Ammon's horn (tissue), 1 donor: ENCODE measurements at regions not wholly inside any gene's neighbourhood (a gene's known extent, or its start where the extent isn't known, plus 50 kb on each side); places are given as distances from the start of the nearest gene placed in this dataset.

Source experiments
- DNase-seq: peaks from one replicate; pipeline ENCODE4 v3.0.0-alpha.2; 2016; ENCODE audit warnings: low spot score

DNA sequence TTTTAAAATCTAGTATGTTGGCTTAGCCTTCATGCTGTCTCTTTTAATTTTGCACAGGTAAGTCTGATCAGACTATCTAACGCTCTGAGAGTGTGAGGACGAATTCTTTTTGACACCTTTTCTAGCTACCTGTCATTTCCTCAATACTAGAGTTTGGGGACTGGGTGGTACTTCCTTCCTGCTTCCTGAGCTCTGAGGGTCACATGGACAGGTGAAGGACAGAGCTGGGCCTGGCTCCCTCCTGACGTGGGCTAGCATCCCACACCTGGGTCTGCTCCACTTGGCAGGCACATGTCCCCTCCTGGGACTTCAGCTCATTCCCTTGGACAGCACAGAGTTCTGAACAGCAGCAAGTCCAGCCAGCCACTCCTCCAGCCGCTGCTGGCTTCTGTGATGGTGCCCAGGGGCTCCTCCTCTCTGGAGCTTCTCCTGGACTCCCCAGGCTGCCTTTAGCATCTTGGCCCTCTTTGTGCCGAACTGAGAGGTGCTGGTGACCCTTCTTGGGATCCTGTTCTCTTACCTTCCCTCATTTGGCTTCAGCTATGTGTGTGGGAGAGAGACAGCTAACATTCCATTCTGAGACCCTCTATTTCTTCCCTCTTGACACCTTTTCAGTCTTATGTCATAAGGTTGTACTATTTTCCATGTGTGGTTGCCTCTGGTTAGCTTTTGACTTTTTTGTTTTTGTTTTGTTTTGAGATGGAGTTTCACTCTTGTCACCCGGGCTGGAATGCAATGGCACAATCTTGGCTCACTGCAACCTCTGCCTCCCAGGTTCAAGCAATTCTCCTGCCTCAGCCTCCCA lies 106.9 kb downstream of the B3GNT2 start:
- no peak for DNase-seq

DNA sequence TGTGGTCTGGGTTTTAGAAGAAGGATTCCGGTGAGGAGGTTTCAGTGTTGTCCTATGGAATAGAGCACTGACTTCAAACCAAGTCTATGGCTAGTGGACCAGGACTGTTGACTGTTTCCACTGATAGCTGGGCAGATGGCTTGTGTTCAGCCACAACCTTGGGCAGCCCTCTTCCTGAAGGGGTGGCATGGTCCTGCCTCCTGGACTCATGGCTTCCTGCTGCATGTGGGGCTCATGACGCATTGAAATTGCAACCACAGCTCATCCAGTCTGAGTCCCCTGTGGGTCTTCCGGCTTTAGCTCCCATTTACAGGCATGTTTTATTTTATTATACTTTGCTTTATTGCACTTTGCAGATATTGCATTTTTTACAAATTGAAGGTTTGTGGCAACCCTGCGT lies 105.0 kb downstream of the B3GNT2 start:
- no peak for DNase-seq

DNA sequence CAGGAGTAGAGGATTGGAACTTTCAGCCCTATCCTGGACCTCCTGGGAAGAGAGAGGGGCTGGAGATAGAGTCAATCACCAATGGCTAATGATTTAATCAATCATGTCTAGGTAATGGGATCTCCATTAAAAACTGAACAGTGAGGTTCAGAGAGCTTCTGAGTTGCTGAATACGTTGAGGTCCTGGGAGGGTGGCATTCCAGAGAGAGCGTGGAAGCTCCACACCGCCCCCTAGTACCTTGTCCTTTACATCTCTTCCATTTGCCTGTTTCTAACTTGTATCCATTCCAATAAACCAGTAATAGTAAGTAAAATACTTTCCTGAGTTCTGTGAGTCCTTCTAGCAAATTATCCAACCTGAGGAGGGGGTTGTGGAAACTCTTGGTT lies 101.7 kb downstream of the B3GNT2 start:
- no peak for DNase-seq

DNA sequence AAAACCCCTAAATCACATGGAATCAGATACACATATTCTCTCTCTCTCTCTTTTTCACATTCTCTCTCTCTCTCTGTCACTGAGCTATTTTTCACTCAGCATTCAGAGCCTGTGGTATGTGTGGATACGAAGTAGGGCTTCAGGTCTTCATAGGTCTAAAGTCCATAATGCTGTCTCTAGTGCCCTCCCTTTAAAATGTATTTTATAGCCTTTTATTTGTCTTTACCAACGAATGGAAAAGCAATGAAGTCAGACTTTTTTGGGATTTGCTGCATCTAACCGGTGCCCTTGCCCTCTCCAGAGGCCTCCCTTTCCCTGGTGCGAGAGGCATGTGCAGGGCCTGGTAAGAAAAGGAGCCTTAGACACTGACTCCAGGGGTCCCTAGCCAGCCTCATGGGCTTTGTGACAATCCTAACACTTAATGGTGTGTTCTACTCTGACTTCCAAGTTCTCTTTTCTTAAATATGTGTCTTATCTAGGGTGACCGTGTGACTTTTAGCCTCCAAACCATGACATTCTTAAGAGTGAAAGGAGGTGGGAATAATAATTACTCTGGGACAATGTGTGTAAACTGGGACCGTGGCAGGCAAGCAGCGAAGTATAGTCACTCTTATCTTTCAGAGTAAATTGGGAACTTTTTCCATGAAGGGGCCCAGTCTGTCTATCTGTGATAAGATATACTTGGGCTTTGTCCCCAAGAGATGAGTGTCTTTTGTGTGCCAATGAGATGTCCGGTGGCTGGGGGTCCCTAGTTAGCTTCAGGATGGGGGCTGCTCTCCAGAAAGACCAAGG lies 101.1 kb downstream of the B3GNT2 start:
- no peak for DNase-seq

DNA sequence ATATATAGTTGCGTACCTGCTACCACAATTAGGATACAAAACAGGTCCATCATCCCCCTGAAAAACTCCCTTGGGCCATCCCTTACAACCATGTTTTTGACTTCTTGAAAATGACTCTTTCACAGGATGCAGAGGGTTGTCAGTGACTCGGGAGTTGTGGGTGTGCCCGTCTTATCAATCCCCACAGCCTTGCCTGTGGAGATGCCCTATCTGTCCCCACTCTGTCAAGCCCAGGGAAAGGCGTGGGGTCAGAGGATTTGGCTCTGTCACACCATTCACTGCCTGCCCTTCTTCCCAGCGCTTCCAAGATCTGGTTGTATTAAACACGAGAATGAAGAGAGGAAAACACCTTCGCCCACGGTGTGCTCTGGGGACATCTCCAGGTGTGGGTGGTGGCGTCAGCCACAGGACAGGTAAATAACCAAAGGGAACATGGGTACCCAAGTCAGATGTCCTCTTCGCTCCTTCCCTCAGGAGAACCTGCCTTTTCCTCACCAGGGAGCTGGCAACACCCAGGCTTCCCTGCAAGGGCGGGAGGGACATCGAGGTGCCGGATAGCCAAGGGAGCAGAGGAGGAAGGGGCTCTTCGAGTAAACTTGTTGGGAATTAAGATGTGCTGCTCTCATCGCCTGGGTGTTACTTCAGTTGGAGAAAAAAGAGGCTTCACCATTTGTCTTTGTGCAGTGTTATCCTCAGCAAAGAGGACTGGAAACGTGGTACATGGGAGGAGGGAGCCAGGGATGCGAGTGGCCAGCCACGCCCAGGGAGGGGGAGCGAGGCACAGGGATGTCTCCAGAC lies 100.3 kb downstream of the B3GNT2 start:
- no peak for DNase-seq

DNA sequence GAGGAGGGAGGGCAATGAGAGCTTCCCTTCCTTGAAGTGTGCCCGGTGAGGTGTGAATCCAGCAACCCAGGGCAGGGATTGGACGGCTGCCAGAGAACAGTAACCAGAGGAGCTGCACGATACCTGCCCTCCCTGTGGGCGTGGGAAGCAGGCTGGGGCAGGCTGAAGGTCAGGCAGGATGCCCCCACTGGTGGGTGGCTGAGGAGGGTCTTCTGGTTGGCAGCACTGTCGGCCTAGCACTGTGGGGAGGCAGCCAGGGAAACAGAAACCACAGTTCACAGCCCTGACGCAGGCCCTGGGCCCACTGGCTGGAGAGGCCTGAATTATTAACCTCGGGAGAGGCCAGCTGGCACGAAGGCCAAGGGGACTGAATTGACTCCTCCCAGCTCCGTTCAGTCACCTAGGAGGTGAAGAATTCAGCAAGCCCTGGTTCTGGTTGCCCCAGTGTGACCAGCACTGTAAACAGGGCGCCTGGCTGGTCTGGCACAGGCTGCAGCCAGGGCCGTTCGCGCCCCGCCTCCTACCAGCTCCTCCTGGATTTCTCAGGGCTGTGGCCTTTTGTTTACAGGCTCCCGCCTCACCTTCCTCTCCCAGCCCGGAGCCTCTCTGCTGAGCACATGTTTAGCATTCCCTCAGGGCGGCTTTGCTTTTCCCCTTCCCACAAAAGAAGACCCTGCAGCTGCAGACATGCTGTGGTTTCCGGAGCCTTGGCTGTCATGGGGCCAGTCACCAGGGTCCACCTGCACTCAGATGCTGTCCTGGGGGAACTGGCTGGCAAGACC lies 97.8 kb downstream of the B3GNT2 start:
- peak; percentile 43 for DNase-seq

DNA sequence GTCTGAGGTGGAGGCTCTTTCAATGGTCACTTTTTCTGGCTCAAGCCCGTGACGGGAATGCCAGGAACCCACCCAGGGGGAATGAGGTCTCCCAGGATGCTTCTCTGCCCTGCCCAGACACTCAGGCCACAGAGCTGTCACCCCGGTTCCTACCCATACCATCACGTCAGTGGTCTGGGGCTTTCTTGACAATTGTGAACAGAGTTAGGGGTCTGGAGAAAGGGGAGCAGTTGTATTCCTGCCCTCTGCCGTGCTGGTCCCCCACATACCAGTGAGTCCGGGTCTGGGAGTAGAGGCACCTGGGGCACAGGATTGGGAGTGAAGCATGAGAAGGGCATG lies 97.2 kb downstream of the B3GNT2 start:
- no peak for DNase-seq

DNA sequence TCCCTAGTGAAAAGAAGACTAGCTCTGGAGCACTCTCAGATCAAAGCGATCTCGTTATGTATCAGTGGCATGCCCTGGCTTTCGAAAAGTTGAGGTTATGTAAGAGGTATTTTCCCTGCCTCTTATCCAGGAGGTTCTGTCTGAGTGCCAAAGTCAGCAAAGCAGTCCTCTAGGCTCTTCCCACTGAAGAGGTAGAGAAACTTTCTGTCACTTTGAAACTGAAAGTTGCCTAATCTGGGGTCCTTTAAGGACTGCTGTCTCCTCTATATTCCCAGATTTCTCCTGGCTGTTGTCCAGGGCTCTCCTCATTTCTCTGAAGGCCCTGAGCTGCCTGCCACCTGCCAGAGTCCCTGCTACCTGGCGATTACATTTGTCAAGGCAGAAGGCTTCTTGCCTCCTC lies 96.3 kb downstream of the B3GNT2 start:
- DNase-seq, result peak; percentile 12

DNA sequence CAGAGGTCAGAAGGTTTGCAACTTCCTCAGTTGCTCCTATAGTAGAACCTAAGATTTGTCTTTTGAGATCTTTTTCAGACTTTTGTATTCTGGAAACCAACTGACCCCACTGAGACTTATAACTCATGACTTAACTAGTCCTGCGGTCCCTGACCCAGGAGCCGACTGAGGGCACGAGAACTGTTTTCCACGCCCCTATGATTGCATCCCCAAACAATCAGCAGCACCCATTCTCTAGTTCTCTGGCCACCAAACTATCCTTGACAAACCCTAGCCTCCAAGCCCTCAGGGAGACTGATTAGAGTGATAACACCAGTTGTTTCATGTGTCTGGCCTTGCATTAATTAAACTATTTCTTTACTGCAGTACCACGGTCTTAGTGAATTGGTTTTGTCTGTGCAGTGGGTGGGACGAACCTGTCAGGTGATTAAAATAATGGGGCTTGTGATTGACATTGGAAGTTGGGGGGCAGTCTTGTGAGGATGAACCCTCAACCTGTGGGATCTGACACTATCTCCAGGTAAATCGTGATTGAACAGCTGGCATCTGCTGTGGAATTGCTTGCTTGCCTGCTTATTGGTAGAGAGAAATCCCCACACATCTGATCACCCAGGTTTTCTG lies 95.7 kb downstream of the B3GNT2 start:
- DNase-seq, result no peak

DNA sequence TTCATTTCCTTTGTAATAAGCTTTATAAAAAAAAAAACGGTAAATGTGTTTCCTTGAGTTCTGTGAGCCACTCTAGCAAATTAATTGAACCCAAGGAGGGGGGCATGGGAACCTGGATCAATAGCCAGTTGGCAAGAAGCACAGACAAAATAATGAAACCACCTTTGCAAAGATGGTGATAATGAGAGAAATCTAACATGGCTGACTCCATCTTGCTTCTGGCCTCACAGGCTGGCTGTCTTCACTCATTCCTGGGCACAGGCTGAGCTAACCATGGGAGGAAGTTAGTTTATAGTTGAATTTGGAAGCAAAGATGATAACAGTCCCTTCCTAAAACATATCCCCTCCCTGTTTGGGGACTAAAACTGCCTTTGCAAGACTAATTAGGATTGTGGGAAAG lies 95.1 kb downstream of the B3GNT2 start:
- no peak for DNase-seq

DNA sequence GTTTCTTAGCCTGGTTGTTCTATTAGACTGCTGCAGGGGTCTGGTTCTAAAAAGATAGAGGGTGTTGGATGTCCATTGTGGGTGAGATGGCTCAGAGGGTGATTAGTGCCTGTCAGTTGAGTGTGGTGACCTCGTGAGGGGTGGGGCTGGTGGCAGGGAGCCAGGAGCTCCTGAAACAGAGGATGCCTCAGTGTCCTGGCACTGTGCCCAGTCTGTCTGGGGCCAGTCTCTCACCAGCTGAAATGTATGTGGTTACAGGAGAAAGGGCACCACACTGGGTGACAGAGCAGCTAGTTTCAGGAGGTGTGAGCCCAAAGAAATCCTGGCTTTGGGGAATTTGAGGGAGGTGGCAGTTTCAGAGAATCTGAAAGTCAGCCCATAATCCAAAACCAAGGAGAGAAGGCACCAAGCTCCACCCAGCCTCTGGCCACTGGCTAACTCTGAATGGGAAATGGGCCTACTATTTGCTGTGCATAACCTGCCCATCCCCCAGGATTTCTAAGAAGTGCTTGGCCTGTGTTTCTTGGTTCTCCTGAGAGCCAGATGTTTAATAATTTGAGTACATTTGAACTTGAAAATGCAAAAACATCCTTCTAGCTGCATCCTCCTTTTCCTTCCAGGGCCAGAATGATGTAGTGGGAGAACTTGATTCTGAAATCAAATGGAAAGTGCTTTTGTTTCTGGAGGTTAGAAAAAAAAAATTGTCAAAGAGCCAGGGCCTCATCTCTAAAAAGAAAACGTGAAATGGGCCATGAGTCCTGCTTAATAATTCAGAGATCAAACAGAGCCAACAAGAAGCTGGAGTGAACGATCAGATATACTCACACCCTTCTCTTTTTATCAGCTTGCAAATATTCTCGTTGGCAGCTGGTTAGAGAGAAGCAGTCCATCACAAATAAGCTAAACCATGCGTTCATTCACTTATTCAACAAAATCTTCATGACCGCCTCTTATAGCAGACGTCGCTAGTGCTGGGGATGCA lies 92.3 kb downstream of the B3GNT2 start:
- DNase-seq, result no peak

DNA sequence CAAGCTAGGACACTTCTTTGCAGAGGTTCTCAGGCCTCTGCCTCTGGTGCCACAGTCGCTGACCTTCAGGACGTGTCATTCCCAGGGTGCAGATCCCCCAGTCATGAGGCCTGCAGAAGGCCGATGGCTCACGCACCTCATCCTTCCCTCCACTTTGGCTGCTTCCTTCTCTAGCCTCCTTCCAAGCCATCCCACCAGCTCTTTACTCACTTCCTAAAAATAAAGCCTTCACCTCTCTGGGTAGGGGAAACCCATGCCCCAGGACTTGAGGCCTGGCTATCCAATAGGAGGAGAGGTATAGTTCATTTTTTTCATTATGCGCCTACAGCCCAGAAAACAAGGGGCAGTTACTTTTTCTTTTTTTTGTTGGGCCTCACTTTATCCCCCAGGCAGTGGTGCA lies 91.4 kb downstream of the B3GNT2 start:
- DNase-seq, result no peak

DNA sequence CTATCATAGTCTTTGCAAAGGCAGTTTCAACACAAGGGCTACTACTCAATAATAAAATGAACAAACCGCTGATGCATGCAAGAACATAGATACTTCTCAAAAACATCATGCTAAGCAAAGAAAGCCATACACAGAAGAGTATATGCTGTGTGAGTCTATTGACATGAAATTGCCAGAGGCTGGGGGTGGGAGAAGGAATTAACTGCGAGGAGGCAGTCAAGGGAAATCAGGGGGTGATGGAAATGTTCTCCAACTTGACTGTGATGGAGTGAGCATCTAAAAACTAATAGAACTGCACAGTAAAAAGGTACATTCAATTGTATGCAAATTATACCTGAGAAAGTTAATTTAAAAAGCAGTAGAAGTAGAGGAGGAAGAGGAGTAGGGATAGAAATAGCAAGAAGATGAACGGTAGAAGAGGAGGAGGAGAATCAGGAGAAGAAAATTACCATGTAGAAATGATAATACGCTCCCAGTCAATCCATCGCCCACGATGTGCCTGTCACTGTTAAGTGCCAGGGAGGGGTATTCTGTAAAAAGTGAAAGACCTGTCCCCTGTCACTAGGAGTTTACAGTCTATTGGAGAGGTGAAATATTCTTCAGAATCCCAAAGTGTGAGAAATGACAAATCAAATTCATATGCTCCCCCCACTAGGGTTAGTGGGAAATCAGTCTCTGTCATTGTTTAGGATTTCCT lies 90.3 kb downstream of the B3GNT2 start:
- DNase-seq, result no peak

DNA sequence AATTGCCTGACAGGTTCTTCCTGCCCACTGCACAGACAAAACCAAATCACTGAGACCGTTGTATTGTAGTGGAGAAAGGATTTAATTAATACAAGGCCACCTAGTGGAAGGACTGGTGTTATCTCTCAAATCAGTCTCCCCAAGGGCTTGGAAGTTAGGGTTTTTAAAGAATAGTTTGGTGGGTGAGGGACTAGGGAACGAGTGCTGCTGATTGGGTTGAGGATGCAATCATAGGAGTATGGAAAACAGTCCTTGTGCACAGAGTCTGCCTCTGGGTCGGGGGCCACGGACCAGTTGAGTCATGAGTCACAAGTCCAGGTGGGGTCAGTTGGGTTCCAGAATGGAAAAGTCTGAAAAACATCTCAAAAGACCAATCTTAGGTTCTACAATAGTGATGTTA lies 89.1 kb downstream of the B3GNT2 start:
- DNase-seq, result no peak

DNA sequence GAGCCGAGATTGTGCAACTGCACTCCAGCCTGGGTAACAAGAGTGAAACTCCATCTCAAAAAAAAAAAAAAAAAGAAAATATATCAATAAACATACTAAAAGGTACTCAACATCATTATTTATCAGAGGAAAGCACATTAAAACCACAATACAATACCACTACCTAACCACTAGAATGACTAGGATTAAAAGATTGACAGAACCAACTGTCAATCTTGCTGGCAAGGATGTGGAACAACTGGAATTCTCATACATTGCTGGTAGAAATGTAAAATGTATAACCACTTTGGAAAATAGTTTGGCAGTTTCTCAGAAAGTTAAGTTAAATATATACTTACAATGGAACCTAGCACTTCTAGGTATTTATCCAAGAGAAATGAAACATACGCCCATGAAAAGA lies 88.6 kb downstream of the B3GNT2 start:
- no peak for DNase-seq

DNA sequence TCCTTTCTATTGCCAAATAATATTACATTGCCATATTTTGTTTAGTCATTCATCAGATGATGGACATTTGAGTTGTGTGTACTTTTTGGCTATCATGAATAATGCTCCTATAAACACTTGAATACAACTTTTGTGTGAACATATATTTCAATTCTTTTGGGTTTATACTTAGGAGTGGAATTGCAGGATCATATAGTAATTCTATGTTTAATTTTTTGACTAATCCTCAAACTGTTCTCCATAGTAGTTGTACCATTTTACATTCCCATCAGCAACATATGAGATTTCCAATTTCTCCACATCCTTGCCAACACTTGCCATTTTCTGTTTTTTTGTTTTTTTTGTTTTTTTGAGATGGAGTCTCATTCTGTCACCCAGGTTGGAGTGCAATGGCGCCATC lies 87.2 kb downstream of the B3GNT2 start:
- no peak for DNase-seq

DNA sequence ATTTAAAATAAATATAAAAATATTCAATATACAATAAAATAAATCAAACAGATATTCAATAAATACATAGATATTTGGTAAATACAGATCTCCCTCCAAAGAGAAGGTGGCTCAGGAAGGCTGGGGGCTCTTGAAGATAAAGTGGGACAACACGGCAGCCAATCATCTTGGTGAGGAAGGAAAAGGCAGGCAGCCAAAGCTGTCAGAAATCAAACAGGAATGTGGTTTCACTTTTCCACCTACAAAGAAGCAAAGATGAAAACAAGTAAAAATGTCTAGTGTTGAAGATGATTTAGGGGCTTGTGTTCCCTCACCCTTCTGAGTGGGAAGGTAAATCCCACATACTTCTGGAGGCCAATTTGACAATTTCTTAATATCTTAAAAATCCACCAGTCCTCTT lies 85.7 kb downstream of the B3GNT2 start:
- DNase-seq, result no peak

DNA sequence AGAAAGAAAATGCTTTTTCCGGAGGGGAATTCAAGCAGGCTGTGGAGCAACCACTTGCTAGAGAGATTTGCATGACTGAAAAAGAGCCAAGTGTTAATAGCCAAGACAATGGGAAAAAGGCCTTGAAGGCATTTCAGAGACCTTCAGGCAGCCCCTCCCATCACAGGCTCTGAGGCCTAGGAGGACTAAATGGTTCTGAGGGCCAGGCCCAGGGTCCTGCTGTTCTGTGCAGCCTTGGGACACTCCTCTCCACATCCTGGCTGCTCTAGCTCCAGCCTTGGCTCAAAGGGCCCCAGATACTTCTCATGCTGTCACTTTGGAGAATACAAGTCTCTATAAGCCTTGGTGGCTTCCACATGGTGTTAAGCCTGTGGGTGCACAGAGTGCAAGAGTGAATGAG lies 81.8 kb downstream of the B3GNT2 start:
- DNase-seq, result no peak
